ENCODE measurements at regions not wholly inside any gene's neighbourhood (a gene's known extent, or its start where the extent isn't known, plus 50 kb on each side); places are given as distances from the start of the nearest gene placed in this dataset.

- DNase-seq (ENCODE audit: low read depth in 4 of 4, low spot score in 1 of 4): no peak
Measured at GRCh38 chr2:11989354-11989703, 242.9 kb downstream of the LPIN1 start.

- no peak for DNase-seq (ENCODE audit: low read depth in 4 of 4, low spot score in 1 of 4)
Measured at GRCh38 chr2:11990576-11990975, 244.1 kb downstream of the LPIN1 start.

- DNase-seq (ENCODE audit: low read depth in 4 of 4, low spot score in 1 of 4): no peak
Measured at GRCh38 chr2:11993749-11994148, 247.3 kb downstream of the LPIN1 start.

GRCh38 chr2:11995456-11995855 is 249.0 kb downstream of the LPIN1 start:
- DNase-seq (ENCODE audit: low read depth in 4 of 4, low spot score in 1 of 4): no peak

GRCh38 chr2:11996618-11997017 is 250.2 kb downstream of the LPIN1 start:
- DNase-seq (ENCODE audit: low read depth in 4 of 4, low spot score in 1 of 4): no peak

- DNase-seq (ENCODE audit: low read depth in 4 of 4, low spot score in 1 of 4): no peak
Measured at GRCh38 chr2:11997142-11997541, 250.7 kb downstream of the LPIN1 start.

- no peak for DNase-seq (ENCODE audit: low read depth in 4 of 4, low spot score in 1 of 4)
Measured at GRCh38 chr2:11998218-11998617, 251.8 kb downstream of the LPIN1 start.

GRCh38 chr2:11998626-11999378 is 252.4 kb downstream of the LPIN1 start:
- DNase-seq (ENCODE audit: low read depth in 4 of 4, low spot score in 1 of 4): no peak

- DNase-seq (ENCODE audit: low read depth in 4 of 4, low spot score in 1 of 4): no peak
Measured at GRCh38 chr2:12001621-12002020, 255.2 kb downstream of the LPIN1 start.

- DNase-seq (ENCODE audit: low read depth in 4 of 4, low spot score in 1 of 4): no peak
Measured at GRCh38 chr2:12002215-12002614, 255.8 kb downstream of the LPIN1 start.

- no peak for DNase-seq (ENCODE audit: low read depth in 4 of 4, low spot score in 1 of 4)
Measured at GRCh38 chr2:12004713-12005112, 258.3 kb downstream of the LPIN1 start.

GRCh38 chr2:12005886-12006681 is 259.7 kb downstream of the LPIN1 start:
- DNase-seq (ENCODE audit: low read depth in 4 of 4, low spot score in 1 of 4): peak; percentile 46 to 59 (median 48)

- no peak for DNase-seq (ENCODE audit: low read depth in 4 of 4, low spot score in 1 of 4)
Measured at GRCh38 chr2:12006850-12007249, 260.4 kb downstream of the LPIN1 start.

GRCh38 chr2:12007282-12007681 is 260.9 kb downstream of the LPIN1 start:
- DNase-seq (ENCODE audit: low read depth in 4 of 4, low spot score in 1 of 4): no peak

GRCh38 chr2:12008425-12009061 is 262.1 kb downstream of the LPIN1 start:
- DNase-seq (ENCODE audit: low read depth in 4 of 4, low spot score in 1 of 4): no peak

- DNase-seq (ENCODE audit: low read depth in 4 of 4, low spot score in 1 of 4): no peak
Measured at GRCh38 chr2:12009323-12009905, 263.0 kb downstream of the LPIN1 start.

GRCh38 chr2:12010059-12010458 is 263.6 kb downstream of the LPIN1 start:
- DNase-seq (ENCODE audit: low read depth in 4 of 4, low spot score in 1 of 4): no peak

- DNase-seq (ENCODE audit: low read depth in 4 of 4, low spot score in 1 of 4): no peak
Measured at GRCh38 chr2:12010779-12011178, 264.3 kb downstream of the LPIN1 start.

GRCh38 chr2:12014088-12014960 is 267.9 kb downstream of the LPIN1 start:
- DNase-seq (ENCODE audit: low read depth in 4 of 4, low spot score in 1 of 4): no peak

GRCh38 chr2:12017499-12018157 is 271.2 kb downstream of the LPIN1 start:
- no peak for DNase-seq (ENCODE audit: low read depth in 4 of 4, low spot score in 1 of 4)

Data from stimulated activated CD4-positive, alpha-beta T cell treated with anti-CD3 and anti-CD28 coated beads, Interleukin-1b, Interleukin-23, amount 100 ng/mL, for 24 hours (primary cell).